NCI-H146 (cell line): ENCODE measurements at regions not wholly inside any gene's neighbourhood (a gene's known extent, or its start where the extent isn't known, plus 50 kb on each side); places are given as distances from the start of the nearest gene placed in this dataset.

ENCODE experiments used
- DNase-seq: peaks from one replicate; lab custom pipeline; 2025; lab: John Stamatoyannopoulos, UW

DNA sequence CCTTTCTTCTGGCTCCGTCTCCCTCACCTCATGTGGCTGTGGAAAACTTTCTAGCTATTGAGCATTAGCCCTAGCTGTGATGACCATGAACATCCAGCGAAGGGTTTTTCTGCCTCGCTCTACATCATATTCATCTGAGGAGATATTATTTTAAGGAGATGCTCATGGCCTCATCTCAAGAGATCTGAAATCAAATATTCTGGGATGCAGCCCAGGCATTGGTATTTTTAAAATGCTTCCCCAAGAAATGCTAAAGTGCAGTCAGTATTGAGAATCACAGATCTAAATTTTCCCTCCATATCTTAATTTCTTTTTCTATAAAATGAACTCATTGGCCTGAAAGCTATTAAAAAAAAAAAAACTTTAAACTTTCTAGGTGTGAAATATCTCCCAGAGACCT, 238.2 kb upstream of the CELF2 start:
- no peak for DNase-seq

DNA sequence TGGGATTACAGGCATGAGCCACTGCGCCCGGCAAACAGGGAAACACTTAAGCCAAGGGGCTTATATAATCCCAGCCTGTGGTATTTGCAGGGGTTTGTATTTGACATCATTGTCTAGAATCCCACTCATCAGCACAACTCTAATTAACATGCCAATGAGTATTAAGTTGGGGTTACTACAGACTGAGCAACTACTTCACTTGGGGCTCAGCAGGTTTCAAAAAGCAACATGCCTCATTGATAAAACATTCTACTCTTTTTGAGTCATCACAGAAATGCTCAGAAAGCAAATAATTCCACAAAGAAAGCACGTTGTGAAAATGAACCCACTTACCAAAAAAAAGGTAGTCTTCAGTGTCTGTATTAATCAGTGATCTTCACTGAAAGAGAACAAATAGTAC, 236.9 kb upstream of the CELF2 start:
- no peak for DNase-seq

DNA sequence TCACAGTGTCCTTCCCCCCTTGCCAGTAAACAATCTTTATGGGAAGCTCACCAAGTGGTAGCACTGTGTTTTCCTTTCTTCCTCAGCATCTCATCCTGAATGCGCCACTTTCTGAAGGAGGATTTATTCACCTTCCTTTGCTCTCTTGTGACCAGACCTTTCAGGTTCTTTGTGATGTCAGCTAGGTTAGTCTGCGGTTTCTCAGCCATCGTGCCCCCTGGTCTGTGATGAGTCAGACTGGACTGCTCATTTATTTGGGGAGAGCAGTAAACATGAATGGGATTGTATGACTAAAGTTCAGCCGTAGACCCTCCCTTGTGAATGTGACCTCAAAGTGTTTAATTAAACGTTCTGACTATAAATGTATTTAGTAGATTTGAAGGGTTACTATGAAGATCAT, 235.1 kb upstream of the CELF2 start:
- no peak for DNase-seq

DNA sequence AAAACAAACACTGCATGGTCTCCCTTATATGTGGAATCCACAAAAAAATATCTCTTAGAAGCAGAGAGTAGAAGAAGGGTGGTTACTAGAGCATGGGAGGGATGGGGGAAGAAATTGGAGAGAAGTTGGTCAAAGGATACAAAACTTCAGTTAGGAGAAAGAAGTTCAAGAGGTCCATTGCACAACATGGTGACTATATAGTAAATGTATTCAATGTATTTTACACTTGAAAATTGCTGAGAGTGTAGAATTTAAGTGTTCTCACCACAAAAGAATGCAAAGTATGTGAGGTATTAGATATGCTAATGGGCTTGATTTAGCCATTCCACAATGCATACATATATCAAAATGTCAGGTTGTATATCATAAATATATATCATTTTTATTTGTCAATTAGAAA, 232.0 kb upstream of the CELF2 start:
- DNase-seq = no peak

DNA sequence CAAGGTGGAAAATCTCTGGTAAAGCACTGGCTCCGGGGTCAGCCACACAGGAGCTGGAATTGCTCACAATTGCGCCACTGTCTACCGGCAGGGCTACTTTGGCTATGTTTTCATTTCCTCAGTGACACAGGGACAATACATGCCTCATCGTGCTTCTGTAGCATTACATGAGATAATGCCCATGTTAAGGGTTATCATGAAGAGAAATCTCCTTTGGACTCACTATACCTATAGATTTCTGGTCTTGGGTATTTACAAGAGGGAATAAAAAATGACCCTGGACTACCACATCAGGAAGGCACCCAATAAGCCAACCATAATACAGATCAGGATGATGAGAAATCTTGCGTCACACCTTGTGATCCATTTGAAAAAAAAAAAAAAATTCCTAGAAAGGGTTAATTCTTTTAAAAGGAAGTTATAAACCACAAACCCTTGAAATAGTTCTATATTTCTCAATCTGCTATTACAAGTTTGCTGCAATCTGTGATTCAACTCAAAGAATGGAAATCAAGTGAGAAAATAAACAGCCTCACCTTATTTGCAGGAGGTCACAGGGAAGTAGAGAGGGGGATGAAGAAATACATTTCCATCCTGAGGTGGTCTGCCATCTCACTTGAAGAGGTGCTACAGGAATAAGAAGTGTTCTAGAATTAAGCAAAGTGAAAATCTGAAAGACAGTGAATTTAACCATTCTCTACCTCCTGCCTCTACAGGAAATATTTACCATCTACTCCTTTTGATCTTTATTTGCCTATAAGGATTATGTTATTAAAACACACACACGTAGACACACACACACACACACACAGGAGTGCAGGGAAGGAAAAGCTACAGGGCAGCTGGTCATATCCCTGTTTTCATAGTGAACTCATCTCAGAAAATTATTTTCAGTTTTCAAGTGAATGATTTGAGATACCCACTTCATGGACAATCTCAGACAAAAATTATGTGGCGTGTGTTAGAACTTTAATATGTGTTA, 231.3 kb upstream of the CELF2 start:
- DNase-seq = no peak

DNA sequence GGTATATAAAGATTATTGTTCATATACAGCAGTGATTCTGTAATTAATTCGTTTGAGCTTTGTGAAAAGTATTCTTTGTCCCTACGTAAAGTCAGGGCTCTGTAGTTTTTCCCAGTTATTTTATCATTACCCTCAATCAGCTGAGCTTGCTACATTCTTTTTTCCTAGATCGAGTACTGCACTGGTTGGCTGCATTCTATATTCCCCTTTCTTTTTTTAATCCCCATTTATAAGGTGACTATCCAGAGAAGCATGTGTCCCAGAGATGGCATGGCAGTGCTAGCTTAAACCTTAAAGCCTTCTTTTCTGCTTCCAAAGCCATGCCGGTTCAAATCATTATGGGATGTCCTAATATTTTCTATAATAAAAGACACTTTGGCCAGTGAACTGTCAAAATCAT, 230.1 kb upstream of the CELF2 start:
- no peak for DNase-seq

DNA sequence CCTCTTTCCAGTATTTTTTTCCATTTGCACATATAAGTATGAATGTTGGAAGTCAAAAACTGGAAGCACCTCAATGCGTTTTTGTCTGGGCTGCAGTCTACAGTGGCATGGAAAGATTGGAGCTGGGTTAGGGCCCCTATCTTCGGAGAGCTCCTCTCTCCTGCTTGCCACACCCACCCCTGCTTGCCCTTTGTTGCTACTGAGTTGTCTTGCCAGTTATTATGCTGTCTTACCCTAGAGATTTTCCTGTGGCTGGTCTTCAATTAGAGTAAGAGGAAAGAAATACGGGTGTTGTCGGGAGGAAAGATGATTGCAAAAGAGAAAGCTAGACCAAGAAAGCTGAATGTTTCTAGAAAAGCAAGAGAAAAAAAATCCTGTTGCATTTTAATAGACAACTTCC, 228.9 kb upstream of the CELF2 start:
- no peak for DNase-seq

DNA sequence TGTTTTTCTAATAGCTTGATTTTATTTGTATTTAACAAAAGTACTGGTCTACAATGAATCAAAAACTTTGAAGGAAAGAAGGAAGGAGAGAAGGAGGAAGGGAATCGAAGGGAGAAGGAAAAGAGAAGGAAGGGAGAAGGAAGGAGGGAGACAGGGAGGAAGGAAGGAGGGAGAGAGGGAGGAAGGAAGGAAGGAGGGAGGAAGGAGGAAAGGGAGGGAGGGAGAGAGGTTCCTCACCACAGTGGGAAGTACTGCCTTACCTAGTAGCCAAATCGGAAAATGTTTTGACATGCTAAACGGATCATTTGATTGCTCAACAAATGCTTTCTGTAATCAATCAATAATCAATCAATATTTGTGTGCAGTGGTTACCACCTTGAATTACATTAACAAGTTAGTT, 225.8 kb upstream of the CELF2 start:
- DNase-seq = no peak

DNA sequence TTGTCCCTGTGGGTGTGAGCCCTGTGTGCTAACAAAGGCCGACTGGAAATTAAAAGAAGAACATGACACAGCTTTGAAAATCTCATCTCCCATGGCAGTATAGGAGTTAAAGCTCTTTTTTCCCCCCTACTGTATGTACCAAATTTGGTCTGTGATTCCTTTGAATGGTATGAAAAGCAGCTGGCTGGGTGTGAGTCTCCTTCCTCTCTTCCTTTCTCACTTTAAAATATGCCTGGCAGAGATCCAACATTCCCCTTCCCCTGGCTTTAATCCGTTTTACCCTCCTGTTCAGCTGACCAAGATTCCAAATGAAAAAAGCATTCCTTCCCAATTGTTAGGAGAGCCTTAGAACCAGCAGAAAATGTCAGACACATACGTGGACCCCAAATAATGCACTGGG, 225.0 kb upstream of the CELF2 start:
- no peak for DNase-seq

DNA sequence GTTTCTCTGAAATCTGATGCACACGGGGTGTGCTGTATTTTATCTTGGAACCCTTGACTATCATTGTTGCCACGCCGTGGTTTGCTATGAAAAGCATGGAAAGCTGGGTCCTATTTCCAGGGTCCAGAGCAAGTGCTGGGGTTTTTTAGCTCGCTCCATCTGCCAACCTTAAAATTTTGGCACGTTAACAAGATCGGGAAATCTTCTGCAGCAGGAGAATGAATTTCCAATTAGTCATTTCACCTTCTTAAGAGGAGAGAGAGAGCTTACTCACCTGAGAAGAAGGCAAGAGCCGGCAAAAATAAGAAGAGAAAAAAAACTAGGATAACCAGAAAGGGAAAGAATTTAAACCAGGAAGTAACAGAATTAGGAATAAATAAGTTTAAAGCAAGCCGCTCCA, 223.6 kb upstream of the CELF2 start:
- DNase-seq = no peak

DNA sequence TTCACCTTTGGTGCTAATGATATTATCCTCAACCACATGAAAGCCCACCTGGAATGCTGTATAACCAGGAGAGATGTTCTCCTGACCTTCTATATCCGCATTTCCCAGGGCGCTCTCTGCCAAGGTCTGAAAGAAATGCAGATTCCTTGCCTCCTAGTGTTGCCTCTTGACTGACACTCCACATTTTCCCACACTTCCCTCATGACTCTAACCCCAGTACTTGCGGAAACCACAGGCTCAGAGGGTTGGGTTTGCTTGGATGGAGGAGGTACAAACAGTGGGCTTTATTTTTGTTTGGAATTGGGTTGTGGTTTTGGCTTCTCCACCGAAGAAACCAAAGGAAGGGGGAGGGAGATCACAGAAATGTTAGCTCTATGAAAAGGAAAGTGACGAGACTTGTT, 222.9 kb upstream of the CELF2 start:
- no peak for DNase-seq

DNA sequence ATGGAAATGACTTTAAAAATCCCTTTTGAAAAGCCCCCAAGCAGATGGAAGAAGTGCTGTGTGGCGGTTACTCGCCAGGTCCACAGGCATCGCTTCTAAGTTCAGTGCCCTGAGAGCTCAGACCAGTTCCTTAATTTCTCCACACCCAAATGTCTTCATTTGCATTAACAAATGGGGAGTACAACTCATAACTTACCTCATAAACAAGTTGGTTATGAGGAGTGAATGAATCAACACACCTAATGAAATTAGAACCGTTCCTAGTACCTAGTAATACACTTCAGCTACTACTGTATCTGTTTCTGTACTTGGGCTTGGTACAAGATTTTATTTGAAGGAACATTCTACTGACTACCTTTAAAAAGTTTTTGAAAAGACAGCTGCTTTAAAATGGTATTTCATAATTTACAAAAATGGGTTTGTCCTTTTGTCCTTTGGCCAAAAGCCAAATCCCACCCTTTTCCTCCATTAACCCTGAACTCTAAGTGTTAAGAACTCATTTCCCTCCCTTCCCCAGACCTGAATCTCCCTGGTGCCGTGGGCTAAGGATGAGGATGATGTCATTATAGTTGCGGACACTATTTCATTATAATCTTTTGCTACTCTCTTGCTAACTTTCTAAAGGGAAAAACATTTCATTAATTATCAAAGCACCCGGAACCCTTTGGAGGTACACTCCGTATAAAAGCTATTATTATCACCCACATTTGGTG, 221.5 kb upstream of the CELF2 start:
- DNase-seq = no peak

DNA sequence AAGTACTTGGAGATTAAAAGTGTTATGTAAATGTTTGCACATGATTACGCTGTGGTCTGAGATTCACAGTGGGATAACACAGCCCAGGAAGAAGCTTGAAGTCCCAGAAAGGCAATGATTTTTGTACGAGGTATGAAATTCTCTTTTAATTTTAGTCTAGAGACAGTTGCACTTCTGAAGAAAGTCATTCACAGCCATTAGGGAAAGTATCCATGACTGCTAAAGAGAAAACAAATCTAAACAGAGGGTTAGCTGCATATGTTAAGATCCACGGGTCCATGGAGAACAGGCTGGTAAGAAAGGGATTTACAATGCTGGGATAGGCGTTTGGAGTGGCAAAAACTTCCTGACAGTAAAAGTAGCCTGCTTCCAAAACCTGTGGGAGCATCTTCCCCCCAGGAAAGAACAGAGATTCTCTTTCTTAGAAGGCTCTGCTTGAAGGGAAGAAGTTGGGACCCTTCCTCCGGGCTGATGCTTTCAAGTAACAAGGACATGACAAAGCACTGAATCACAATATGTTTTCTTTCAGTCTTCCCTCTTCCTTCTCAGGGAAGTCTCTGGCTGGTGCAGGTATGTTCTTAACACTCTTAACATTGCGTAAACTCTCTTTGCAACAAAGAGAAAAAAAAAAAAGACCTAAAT, 220.8 kb upstream of the CELF2 start:
- no peak for DNase-seq

DNA sequence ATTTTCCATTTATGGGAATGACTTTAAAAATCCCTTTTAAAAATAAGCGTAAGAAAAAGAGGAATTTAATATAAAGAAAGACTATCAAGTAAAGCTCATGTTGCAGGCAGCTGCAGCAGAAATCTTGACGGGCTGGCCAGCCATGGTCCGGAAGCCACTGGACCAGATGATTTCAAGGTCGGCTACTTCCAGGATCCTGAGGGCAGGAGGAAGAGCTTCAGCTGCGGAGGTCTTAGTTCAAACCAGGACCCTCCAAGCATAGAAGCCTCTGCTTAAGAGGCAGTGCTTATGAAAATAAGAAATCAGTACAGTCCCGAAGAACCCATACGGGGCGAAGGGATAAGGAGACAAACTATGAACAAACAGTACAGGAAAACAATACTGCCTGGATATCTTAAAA, 220.2 kb upstream of the CELF2 start:
- no peak for DNase-seq

DNA sequence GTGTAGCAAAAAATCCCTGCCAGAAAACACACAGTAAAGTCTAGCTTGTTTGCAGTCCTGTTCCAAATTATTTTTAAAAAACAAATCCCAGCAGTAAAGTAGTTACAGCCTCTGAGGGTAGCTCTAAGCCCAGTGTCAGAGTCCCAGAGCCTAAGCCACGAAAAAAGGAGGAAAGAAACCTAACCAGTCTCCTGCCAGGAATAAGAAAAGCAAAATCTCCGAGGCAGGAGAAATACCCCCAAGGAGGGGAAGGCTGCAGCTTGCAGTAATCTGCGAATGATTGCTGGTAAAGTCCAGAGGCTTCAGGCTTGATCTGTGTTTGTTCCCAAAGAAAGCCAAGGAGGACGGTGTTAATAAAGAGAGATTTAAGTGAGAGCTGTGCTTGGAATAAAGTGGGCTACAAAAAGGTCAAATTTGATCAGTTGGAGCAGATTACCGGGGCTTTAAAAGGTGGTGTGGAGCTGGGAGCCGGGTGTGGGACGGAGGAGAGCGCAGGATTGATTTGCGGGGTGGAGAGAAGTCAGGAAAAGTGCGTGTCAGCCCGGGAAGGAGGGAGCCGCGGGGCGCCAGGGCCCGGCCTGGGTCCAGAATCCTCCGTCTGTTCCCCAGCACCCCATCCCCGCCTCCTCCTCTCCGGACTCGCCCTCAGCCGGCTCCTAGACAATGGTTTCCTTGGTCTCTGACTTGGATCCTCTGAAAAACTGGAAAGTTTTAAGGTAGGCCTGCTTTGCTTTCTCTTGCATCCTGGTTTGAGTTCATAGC, 219.4 kb upstream of the CELF2 start:
- no peak for DNase-seq

DNA sequence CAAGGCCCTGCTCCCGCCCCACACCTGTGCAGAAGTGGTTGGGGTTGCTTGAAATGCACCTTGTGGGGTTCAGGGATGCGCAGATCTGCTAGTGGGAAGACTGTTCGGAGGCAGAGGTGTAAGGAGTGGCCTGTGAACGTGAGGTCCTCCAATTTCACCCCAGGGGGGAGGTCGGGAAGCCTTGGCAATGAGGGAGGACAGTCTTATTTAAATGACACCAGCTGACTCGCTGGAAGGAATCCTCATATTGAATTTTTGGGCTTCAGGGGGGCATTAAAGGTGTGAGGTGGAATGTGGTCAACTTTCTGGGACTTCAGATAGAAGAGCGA, 218.8 kb upstream of the CELF2 start:
- no peak for DNase-seq

DNA sequence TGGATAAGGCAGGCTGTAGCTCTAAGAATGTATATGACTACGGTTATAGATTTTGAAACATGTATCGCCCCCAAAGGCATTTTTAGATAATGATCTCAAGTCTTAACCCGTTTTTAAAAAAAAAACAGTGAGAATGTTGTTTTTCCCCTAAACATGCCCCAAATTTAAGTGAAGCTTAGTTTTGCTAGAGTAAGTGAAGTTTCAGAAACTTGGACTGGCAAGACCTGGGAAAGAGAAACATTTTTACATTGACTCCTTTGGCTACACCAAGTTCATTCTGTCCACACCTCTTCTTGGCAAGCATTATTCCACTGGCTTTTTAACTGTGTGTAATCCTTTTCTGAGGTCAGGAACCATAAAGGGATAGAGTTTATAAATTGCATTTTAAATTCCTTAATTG, 216.7 kb upstream of the CELF2 start:
- no peak for DNase-seq

DNA sequence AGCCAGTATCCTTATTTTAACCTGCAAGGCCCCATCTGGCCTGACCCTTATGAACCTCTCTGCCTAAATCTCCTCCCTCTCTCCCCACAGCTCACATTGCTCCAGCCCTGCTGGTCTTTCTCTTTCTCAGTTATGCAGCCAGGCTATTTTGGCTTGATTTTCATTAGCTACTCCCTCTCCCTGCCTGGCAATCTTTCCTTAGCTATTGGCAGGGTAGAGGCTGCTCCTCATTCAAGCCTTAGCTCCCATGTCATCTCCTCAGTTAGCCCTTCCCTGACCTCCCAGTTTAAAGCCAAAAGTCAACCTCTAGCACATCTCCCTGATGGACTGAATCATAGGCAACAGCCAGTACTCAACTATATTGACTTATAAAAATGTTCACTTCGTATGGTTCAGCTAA, 214.4 kb upstream of the CELF2 start:
- no peak for DNase-seq

DNA sequence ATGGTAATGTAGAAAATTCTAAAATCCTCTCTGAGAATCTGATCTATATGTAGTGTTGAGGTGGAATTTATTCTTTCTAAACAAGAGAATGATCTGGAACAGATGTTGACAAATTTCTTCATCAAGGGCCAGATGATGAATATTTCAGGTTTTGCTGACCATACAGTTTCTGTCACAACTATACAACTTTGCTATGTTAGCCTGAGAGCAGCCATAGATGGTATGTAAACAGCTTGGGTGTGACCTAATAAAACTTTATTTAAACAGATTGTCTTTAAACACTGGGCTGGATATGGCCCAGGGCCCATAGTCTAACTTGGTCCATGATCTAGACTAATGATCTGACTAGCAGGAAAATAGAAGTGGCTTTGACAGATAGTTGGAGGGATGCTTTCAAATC, 213.6 kb upstream of the CELF2 start:
- no peak for DNase-seq

DNA sequence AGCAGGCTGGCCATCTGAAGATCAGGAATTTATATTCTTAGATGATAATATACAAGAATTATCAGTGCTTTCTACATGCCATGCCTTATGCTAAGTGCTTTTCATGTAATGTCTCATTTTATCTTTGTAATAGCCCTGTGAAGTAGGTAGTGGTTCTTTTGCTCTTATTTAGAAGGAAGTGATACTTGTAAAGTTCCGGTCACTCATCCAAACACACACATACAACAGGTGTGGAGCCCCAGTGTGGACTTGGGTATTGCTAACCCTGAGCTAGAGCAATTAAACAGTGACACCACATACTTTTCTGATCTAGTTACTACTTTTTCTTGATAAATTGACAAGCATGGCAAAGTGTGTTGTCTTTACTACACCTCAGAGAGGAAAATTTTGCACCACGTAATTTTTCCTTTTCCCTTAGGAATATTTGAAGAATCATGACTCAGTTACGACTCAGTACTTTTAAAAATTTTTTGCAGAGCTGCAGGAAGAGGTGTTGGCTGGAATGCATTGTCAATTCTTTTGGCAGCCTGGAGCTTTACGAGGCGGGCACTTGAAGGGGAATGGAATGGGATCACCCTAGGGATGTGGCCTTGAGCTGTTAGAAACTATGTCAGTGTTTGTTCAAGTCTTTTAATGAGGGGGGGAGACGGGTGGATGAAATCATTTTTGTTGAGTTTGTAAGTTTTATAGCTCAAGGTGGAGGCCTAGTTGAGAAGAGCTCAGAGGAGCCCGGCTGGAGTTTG, 212.5 kb upstream of the CELF2 start:
- DNase-seq = no peak

DNA sequence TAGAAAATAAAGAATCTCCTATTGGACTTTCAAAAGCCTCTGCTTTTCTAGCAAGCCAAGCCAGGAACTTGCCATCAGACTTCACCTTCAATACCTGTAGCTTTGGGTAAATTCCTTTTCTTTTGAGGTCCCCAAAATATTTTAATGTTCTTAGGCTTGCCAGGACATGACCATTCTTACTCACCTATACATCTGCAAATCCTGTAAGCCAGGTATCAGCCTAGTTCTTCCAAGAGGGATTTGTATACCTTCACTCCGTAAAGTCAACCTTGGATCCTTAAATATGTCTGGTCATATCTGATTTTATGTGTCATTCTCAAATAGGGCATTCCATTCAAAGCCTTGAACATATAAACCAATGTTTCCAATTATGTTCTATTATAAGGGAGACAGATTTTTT, 210.6 kb upstream of the CELF2 start:
- DNase-seq = no peak

DNA sequence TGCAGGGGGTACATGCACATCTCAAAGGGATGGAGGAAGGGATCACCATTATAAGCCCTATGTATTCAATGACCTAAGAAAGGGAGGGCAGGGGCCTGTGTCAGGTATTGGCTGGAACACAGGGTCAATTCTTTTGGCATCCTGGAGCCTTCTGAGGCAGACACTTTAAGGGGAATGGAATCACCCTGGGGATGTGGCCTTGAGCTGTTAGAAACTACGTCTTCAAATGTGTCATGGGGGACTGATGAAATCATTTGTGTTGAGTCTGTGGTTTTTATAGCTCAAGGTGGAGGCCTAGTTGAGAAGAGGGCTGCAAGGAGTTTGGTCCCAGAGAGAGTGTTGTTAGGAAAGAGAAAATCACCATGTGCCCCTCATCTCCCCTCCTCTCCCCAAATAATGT, 206.1 kb upstream of the CELF2 start:
- no peak for DNase-seq
